ENCODE measurements at regions not wholly inside any gene's neighbourhood (a gene's known extent, or its start where the extent isn't known, plus 50 kb on each side); places are given as distances from the start of the nearest gene placed in this dataset.

GRCh38 chr9:80399606-80400005 is 827.8 kb downstream of the TLE4 start:
- Histone ChIP-seq H3K27me3 (ENCODE audit: control insufficient read depth, insufficient read depth, low read length) (no peaks in the 10 kb centered on the region), H3K4me1 (ENCODE audit: control insufficient read depth, low read depth, low read length) (peaks cover 28% of the 10 kb centered on the region), H3K9me3 (ENCODE audit: control insufficient read depth, low read depth, low read length) (peaks cover 4% of the 10 kb centered on the region), H3K36me3 (ENCODE audit: control insufficient read depth, low read depth, low read length) (no peaks in the 10 kb centered on the region), H3K4me3 (ENCODE audit: low read length) (no peak overlapping the region), H3K9ac (ENCODE audit: low read length) (no peak overlapping the region), H3K27ac (ENCODE audit: low read length) (no peak overlapping the region)

GRCh38 chr9:80387828-80388227 is 816.1 kb downstream of the TLE4 start:
- Histone ChIP-seq H3K9me3 (ENCODE audit: control insufficient read depth, low read depth, low read length) (no peaks in the 10 kb centered on the region), H3K27ac (ENCODE audit: low read length) (no peak overlapping the region), H3K4me1 (ENCODE audit: control insufficient read depth, low read depth, low read length) (no peaks in the 10 kb centered on the region), H3K27me3 (ENCODE audit: control insufficient read depth, insufficient read depth, low read length) (no peaks in the 10 kb centered on the region), H3K4me3 (ENCODE audit: low read length) (no peak overlapping the region), H3K36me3 (ENCODE audit: control insufficient read depth, low read depth, low read length) (no peaks in the 10 kb centered on the region), H3K9ac (ENCODE audit: low read length) (no peak overlapping the region)

GRCh38 chr9:80385246-80385645 is 813.5 kb downstream of the TLE4 start:
- no peak overlapping the region for H3K4me3 ChIP-seq (ENCODE audit: low read length)

GRCh38 chr9:80383331-80383730 is 811.6 kb downstream of the TLE4 start:
- H3K27me3 ChIP-seq (ENCODE audit: control insufficient read depth, insufficient read depth, low read length) = no peaks in the 10 kb centered on the region
- no peak overlapping the region for H3K4me3 ChIP-seq (ENCODE audit: low read length)
- no peaks in the 10 kb centered on the region for H3K9me3 ChIP-seq (ENCODE audit: control insufficient read depth, low read depth, low read length)
- H3K9ac ChIP-seq (ENCODE audit: low read length) = no peak overlapping the region
- H3K4me1 ChIP-seq (ENCODE audit: control insufficient read depth, low read depth, low read length) = no peaks in the 10 kb centered on the region
- no peaks in the 10 kb centered on the region for H3K36me3 ChIP-seq (ENCODE audit: control insufficient read depth, low read depth, low read length)
- H3K27ac ChIP-seq (ENCODE audit: low read length) = no peak overlapping the region

More at GRCh38 chr9:80385246-80385645, 813.5 kb downstream of the TLE4 start:
- H3K27me3 ChIP-seq (ENCODE audit: control insufficient read depth, insufficient read depth, low read length) = no peaks in the 10 kb centered on the region
- H3K4me1 ChIP-seq (ENCODE audit: control insufficient read depth, low read depth, low read length) = no peaks in the 10 kb centered on the region
- no peaks in the 10 kb centered on the region for H3K36me3 ChIP-seq (ENCODE audit: control insufficient read depth, low read depth, low read length)
- H3K9me3 ChIP-seq (ENCODE audit: control insufficient read depth, low read depth, low read length) = no peaks in the 10 kb centered on the region
- H3K27ac ChIP-seq (ENCODE audit: low read length) = no peak overlapping the region
- no peak overlapping the region for H3K9ac ChIP-seq (ENCODE audit: low read length)

GRCh38 chr9:80382211-80382891 is 810.6 kb downstream of the TLE4 start:
- H3K36me3 ChIP-seq (ENCODE audit: control insufficient read depth, low read depth, low read length) = no peaks in the 10 kb centered on the region
- H3K9me3 ChIP-seq (ENCODE audit: control insufficient read depth, low read depth, low read length) = no peaks in the 10 kb centered on the region

GRCh38 chr9:80380301-80380700 is 808.5 kb downstream of the TLE4 start:
- Histone ChIP-seq H3K27me3 (ENCODE audit: control insufficient read depth, insufficient read depth, low read length) (no peaks in the 10 kb centered on the region), H3K27ac (ENCODE audit: low read length) (no peak overlapping the region), H3K9ac (ENCODE audit: low read length) (no peak overlapping the region), H3K4me3 (ENCODE audit: low read length) (no peak overlapping the region), H3K4me1 (ENCODE audit: control insufficient read depth, low read depth, low read length) (peaks cover 5% of the 10 kb centered on the region), H3K9me3 (ENCODE audit: control insufficient read depth, low read depth, low read length) (no peaks in the 10 kb centered on the region), H3K36me3 (ENCODE audit: control insufficient read depth, low read depth, low read length) (no peaks in the 10 kb centered on the region)

More at GRCh38 chr9:80382211-80382891, 810.6 kb downstream of the TLE4 start:
- Histone ChIP-seq H3K4me3 (ENCODE audit: low read length) (no peak overlapping the region), H3K27me3 (ENCODE audit: control insufficient read depth, insufficient read depth, low read length) (no peaks in the 10 kb centered on the region), H3K4me1 (ENCODE audit: control insufficient read depth, low read depth, low read length) (no peaks in the 10 kb centered on the region), H3K9ac (ENCODE audit: low read length) (no peak overlapping the region), H3K27ac (ENCODE audit: low read length) (no peak overlapping the region)

- H3K9ac ChIP-seq (ENCODE audit: low read length) = no peak overlapping the region
- no peaks in the 10 kb centered on the region for H3K9me3 ChIP-seq (ENCODE audit: control insufficient read depth, low read depth, low read length)
- H3K4me1 ChIP-seq (ENCODE audit: control insufficient read depth, low read depth, low read length) = peaks cover 5% of the 10 kb centered on the region
- H3K27me3 ChIP-seq (ENCODE audit: control insufficient read depth, insufficient read depth, low read length) = no peaks in the 10 kb centered on the region
- H3K27ac ChIP-seq (ENCODE audit: low read length) = no peak overlapping the region
- H3K36me3 ChIP-seq (ENCODE audit: control insufficient read depth, low read depth, low read length) = no peaks in the 10 kb centered on the region
- no peak overlapping the region for H3K4me3 ChIP-seq (ENCODE audit: low read length)
Measured at GRCh38 chr9:80378669-80379293, 807.0 kb downstream of the TLE4 start.

GRCh38 chr9:80376180-80376579 is 804.4 kb downstream of the TLE4 start:
- Histone ChIP-seq H3K9ac (ENCODE audit: low read length) (no peak overlapping the region), H3K9me3 (ENCODE audit: control insufficient read depth, low read depth, low read length) (no peaks in the 10 kb centered on the region), H3K27me3 (ENCODE audit: control insufficient read depth, insufficient read depth, low read length) (no peaks in the 10 kb centered on the region), H3K36me3 (ENCODE audit: control insufficient read depth, low read depth, low read length) (no peaks in the 10 kb centered on the region), H3K4me3 (ENCODE audit: low read length) (no peak overlapping the region), H3K27ac (ENCODE audit: low read length) (no peak overlapping the region), H3K4me1 (ENCODE audit: control insufficient read depth, low read depth, low read length) (peaks cover 14% of the 10 kb centered on the region)

GRCh38 chr9:80375477-80375876 is 803.7 kb downstream of the TLE4 start:
- Histone ChIP-seq H3K27ac (ENCODE audit: low read length) (no peak overlapping the region), H3K9me3 (ENCODE audit: control insufficient read depth, low read depth, low read length) (no peaks in the 10 kb centered on the region), H3K36me3 (ENCODE audit: control insufficient read depth, low read depth, low read length) (no peaks in the 10 kb centered on the region), H3K4me3 (ENCODE audit: low read length) (no peak overlapping the region), H3K4me1 (ENCODE audit: control insufficient read depth, low read depth, low read length) (peaks cover 17% of the 10 kb centered on the region), H3K27me3 (ENCODE audit: control insufficient read depth, insufficient read depth, low read length) (no peaks in the 10 kb centered on the region), H3K9ac (ENCODE audit: low read length) (no peak overlapping the region)

- Histone ChIP-seq H3K36me3 (ENCODE audit: control insufficient read depth, low read depth, low read length) (no peaks in the 10 kb centered on the region), H3K4me3 (ENCODE audit: low read length) (no peak overlapping the region), H3K9me3 (ENCODE audit: control insufficient read depth, low read depth, low read length) (no peaks in the 10 kb centered on the region), H3K27ac (ENCODE audit: low read length) (no peak overlapping the region), H3K9ac (ENCODE audit: low read length) (no peak overlapping the region), H3K27me3 (ENCODE audit: control insufficient read depth, insufficient read depth, low read length) (no peaks in the 10 kb centered on the region), H3K4me1 (ENCODE audit: control insufficient read depth, low read depth, low read length) (peaks cover 13% of the 10 kb centered on the region)
Measured at GRCh38 chr9:80369641-80370040, 797.9 kb downstream of the TLE4 start.

GRCh38 chr9:80366626-80367025 is 794.9 kb downstream of the TLE4 start:
- no peaks in the 10 kb centered on the region for H3K36me3 ChIP-seq (ENCODE audit: control insufficient read depth, low read depth, low read length)

More at GRCh38 chr9:80366626-80367025, 794.9 kb downstream of the TLE4 start:
- no peak overlapping the region for H3K9ac ChIP-seq (ENCODE audit: low read length)
- H3K9me3 ChIP-seq (ENCODE audit: control insufficient read depth, low read depth, low read length) = no peaks in the 10 kb centered on the region
- H3K27me3 ChIP-seq (ENCODE audit: control insufficient read depth, insufficient read depth, low read length) = no peaks in the 10 kb centered on the region
- peaks cover 7% of the 10 kb centered on the region for H3K4me1 ChIP-seq (ENCODE audit: control insufficient read depth, low read depth, low read length)
- H3K4me3 ChIP-seq (ENCODE audit: low read length) = no peak overlapping the region
- no peak overlapping the region for H3K27ac ChIP-seq (ENCODE audit: low read length)

All from iPS-18a (cell line).